GM21619 (cell line): ENCODE measurements at regions not wholly inside any gene's neighbourhood (a gene's known extent, or its start where the extent isn't known, plus 50 kb on each side); places are given as distances from the start of the nearest gene placed in this dataset.

Source experiments
- ATAC-seq: cut with Tn5 transposase; IDR thresholded peaks from one replicate; pipeline ENCODE4 v1.9.1; 2021; ENCODE audit not compliant: unreplicated experiment

DNA sequence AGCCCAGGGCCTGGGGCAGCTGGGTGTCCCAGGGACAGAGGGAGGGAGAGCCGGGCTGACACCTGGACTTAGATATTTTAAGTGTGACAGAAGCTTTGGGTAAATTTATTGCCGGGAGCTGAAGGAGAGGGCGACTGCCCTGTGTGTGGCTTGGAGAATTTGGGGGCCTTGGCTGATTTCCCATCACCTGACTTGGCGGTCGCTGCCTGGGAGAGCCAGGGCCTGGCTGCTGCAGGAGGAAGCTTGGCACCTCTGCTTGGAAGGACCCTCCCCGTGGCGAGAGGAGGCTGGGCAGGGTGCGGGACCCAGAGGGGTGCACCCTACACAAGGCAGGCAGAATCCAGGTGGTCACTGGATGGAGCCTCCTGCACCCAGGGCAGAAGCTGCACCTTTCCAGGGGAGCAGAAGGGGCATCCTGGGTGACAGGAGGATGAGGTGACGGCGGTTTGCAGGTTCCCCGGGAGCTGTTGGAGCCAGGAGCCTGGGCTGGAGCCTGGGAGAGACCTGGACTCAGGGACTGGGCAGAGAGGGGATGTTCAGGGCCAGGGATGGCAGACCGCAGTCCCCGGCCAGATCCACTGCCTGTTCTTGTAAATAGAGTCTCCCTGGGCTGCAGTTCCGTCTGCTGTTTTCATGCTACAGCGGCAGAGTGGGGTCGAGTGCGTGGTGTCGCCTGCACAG lies 72.0 kb downstream of the RGS12 start:
- ATAC-seq, result no peak

DNA sequence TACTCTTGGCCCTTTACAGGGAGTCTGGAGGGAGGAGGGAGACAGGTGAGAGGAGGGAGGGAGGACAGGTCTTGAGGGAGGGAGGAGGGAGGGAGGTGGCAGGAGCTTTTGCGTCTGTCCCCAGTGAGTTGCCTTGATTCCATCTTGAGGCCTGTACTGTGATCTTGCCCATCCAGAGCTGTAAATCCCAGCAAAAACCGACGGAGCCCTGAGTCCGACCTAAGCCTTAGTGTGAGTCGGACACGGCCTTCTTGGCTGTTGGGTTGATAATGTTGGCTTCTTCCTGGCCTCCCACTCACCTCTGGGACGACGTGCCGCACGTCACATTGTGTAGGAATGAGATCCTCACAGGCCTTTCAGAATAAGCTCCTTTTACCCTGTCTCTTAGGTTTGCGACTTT lies 72.5 kb downstream of the RGS12 start:
- no peak for ATAC-seq

DNA sequence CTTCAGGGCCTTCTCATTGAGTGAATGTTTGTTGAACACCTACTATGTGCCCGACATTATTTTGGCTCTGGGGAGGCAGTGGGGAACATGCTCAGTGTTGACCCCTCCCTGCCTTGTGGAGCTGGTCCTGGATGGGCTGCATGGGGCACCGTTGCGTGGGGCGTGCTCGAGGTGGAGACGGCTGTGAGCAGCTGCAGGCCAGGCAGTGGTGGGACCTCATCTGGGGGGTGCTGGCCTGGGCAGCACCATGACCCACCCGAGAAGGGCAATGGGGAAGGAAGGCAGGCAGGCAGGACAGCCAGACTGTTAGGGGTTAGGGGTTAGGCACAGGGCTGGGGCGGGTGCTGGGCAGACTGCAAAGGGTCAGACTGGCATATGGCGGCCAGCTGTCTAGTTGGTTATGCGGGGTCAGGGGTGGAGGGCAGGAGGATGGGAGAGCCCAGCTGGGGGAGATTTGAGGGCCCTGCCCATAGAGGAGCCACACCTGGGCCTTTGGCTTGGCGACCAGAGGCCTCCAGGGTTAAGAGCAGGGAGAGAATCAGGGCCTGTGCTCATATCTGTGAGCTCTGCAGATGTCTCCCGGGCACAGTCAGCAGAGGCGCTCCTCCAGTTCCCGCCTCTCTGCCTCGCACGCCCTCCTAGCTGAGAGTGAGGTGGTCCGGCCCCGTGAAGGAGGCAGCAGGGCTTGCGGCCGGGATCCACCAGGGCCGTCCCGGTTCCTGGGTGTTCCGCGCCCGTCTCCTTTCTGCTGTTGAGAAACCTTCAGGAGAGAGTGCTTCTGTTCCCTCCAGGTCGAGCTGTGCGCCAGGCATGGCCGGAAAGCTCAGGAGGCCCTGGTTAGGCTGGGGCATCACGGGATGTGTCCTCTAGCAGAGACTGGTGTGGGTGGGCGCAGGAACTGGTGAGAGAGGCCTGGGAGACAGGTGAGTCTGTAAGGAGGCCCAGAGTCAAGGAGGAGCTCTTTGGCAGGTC lies 73.3 kb downstream of the RGS12 start:
- ATAC-seq, result no peak

DNA sequence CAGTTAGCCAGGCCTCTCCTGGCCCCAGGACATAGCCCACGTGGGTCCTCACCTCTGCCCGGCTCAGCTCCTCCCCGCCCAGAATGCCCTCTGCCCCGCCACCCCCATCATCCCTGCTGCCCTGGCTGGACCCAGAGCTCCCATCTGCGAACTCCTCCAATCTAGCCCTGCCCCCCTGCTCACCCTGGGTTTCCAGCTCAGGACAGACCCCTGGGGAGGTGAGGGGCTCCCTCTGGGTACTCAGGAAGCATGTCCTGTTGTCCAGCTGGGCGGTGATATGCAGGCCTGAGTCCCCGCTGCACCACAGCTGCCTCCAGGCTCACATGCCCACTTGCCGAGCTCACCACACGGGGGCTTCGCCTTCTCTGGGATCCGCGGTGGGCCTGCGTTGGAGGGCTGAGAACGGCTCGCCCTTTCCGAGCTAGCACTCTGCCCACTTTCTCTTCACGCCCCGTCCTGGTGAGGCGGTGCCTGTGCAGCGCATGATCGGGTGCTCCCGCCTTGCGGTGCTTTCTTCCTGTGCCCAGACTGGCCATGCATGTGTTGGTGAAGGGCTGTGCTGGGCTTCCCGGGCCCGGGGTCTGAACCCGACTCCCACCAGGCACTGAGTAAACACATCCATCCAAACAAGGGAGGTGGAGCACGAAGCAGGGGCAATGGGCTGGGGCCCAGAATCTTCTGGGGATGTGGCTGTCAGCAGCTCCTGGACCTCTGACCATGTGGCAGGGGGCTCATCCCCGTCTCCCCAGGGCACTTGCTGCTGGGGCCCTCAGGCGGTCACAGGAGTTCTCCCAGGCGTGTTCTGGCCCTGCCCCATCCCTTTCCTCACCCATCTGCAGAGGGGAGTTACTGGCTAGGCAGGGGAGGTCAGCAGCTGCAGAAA lies 74.3 kb downstream of the RGS12 start:
- no peak for ATAC-seq

DNA sequence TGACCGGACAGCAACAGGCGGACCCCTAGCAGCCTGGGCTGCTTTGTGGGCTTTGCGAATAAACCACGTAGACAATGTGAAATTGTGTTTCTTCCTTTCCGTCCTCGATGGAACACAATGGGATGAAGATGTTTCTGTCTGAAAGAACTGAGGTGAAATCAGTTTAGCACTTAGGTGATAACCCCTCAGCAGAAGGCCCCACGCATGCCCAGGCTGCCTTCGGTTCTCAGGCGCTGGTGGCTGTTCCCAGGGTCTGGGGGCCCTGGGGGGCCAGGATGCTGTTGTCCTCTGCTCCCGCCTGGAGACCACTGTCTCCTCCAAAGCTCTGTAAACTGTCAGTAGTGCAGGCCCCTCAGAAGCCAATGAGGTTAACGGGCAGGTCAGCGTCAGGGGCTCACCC lies 73.9 kb upstream of the HGFAC start:
- no peak for ATAC-seq

DNA sequence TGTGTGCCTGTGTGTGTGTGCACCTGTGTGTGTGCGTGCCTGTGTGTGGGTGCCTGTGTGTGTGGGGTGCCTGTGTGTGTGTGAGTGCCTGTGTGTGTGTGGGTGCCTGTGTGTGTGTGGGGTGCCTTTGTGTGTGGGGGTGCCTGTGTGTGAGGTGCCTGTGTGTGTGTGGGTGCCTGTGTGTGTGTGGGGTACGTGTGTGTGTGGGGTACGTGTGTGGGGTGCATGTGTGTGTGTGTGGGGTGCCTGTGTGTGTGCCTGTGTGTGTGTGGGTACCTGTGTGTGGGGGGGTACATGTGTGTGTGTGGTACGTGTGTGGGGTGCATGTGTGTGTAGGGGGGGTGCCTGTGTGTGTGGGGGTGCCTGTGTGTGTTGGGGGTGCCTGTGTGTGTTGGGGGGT lies 73.4 kb upstream of the HGFAC start:
- ATAC-seq, result no peak

DNA sequence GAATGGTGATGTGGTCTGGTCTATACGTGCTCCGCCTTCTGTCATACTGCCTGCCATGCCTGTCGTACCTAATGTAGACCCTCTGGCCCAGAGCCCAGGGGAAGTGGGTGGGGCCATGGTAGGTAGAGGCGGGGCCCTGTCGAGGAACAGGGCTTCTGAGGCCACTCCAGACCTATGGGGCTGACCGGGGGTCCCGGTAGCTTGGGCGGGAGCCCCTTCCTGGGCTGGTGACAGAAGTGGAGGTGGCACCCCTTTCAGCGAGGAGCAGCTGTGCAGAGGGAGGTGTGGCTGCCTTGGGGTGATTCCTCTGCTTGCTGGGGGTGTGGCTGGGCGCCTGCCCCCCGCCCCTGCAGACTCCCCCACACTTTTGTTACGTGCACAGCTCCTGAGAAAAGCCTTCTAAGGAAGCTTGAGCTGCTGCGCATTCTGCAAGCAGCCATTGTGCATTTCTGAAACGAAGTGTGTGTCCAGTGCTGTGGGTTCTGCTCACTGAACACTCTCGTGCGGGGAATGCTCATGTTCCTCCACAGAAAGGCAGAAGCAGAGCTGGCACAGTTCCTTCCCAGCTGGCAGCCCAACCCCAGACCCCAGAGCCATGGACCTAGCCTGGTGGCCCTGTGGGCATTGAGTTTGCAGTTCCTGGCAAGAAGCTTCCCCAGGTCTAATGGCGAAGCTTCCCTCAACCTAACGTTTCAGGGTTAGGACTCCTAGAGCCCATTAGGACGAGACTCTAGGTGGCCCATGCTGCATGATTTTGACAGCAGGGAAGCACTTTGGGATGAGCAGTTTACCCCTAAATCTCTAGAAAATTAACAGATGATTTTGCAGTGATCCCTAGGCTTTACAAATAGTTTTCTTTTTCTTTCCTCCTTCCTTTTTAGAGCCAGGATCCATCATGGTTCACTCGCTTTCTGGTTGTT lies 72.7 kb upstream of the HGFAC start:
- no peak for ATAC-seq

DNA sequence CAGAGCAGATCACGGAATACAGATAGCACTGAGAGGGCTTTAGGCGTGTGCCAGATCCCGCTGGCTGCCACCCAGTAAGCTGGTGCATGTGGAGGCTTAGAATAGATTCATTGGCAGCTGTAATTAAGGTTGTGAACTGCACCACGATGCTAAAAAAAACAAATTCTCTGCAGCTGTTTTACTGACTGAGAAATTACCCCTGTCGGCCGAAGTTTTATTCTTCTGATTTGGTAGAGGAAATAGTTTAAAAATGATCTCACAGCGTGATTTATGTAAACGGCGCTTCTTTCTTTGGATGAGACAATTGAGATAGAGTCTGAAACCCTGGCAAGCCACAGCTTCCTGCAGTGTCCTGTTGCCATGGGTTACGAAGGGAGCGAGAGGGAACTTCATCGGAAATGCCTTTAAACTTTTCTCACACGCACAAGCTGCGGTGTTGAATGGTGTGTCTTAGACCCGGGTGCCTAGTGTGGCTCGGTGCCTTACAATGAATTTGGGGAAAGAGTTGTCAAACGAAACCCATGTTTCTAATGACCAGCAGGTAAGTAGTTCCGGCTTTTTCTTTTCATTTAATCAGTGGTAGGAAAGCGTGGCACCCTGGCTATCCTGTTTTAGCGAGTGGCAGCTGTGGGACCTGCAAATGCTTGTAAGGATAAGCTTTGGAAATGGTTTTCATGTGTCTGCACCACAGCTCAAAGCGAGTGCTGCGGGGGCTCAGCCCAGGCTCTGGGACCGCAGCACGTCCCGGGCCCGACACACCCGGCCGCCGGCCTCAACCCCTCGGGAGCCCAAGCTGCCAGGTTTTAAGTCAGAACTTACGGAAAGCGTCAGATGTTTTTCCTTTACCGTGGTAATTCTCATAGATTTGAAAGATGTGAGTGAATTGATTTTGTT lies 71.7 kb upstream of the HGFAC start:
- no peak for ATAC-seq

DNA sequence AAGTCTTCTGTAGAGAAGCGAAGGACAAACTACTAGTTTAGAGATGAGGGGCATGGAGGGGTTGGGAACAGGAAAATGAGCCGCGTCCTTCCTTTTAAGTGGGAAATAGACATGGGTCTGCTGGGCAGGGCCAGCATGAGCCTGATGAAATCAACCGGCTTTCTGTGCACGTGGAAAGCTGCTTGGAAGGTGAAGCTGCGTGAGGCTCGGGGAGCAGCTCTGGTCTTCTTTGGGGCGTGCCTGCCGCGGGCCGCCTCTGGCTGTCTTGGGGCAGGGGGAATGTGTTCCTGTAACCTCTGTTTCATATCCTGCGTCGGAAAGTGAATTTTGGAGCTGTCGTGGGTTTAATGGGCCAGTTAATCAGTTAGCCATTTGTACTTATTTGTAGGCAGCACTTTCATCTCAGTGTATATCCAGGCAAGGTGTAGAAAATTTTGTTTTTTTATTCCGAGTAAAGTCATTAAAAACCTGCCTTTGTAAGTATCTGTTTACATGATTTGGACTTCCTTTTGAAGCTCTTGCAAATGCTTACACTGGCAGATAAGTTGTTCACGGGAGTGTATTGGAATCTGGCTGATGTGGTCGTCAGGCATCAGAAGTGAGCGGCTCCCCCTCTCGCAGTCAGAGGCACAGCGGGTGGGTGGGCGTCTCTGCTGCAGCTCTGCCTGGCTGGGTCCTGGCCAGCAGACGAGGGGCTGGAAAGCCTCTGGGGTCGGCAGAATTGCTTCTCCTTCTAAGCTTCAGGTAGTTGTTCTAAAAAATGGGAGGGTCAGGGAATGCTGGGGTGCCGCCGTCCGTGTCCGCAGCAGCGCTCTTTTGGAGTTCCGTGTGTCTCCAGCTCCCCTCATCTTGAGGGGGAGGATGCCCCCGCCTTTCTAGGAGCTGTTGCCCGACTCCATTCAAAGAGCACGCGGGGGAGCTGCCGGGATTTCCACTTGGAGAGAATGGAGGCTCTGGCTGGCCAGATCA lies 70.5 kb upstream of the HGFAC start:
- ATAC-seq, result no peak

DNA sequence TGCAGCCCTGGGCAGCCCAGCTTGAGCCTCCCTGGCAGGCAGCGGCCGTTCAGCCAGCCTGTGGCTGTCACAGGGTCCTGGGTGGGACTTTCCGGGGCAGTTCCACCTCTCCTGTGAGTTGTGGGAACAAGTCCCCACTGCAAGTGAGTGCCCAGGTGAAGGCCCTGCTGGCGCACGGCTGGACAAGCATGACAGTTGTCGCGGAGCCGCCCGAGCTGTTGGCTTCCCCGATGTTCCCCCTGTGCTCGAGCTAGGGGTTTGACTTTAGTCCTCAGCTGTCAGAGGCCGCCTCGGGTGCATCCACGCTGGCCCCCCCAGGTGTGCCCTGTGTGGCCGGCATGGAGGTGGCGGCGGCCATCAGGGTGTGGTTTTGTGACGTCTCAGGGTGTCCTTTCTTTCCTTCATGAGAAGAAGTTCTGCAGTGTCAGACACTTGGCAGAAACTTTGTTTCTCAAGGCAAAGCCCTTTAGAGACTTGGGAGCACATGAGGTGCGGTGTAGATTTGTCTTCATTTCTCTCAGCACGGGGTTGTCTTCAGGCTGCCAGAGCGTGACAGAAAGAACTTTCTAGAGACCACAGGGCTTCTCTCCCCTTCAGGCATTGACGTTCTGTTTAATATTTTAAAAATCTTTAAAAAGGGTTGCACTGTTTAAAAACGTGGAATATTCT lies 69.4 kb upstream of the HGFAC start:
- ATAC-seq, result no peak

DNA sequence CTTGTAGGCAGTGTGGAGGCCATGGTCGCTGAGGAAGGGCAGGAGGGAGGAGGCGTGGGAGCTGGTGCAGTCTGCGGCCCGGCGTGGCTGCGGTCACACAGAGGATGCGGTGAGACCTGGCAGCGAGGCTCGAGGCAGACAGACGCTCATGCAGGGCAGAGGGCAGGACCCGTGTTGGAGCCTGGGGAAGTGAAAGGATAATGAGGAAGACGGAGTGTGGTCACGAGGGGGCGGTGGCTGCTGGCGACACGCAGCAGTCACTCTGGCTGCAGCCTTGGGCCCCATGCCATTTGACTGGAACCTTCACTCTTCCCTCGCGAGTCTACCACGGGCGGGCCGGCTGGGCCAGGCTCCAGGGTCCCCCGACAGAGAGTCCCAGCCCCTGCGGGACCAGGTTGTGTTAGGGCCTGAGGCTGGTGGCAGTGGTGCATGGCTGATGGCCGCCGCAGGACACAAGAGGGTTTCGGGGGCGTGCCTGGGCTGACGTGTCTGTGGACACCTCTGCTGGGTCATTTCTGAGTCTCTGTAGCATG lies 68.8 kb upstream of the HGFAC start:
- ATAC-seq, result no peak

DNA sequence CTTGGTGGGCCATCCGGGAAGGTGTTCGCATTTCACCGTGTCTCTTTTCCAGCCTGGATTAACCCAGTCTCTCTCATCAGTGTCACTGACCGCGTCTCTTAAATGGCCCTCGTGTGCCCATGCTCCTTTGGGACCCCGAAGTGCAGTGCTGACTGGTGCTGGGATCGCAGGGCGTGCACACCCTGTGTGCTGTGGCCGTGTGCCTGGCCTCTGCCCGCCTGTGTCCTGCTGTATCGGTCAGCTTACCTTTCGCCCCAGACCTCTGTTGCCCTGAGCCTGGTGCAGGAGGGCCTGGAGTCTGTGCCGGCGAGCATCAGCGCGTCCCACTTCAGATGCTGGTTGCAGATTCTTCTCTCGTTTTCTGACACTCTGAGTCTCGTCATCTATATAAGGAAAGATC lies 68.3 kb upstream of the HGFAC start:
- no peak for ATAC-seq

DNA sequence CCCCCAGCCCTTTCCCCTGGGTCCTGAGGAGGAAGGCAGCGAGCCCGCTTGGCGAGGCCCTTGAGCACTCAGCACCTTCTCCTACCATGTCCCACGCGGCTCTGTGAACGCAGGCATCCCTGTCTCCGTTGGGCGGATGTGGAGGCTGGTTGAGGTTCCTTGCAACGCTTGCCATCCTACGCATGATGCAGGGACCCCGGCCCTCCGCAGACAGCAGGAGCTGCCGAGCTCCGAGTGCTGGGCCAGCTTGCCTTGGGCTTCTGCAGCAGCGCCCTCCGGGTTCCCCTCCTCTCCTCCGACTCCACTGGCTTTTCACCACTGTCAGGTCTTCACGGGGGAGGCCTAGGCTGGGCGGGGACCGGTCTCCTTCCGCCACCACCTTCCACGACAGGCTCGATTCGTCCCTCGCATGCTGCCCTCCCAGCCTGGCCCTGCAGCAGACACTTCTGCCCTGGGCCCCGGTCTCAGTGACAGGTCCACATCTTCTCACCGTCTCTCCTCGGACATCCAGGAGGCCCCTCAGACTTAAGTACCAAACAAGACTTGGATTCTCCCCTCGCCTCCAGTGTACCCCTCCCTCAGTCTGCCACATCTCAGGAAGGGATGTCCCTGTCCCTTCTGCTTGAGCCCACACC lies 67.6 kb upstream of the HGFAC start:
- ATAC-seq, result no peak

DNA sequence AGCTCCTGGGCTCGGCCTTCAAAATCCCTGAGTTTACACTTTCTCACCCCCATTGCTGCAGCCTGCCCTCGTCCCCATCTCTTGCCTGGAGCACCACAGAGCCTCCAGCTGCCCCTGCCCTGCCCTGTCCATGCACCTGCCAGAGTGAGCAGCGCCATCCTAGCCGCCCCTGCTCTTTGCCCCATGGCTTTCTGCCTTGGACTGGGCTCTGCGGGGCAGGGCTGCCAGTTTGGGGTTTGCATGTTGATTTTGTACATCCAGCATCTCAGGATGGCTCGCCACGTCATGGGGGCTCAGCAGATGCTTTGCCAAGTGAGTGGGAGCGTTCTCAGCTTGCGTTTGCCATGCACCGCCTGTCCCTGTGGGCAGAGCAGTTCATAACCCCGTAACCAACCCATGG lies 67.1 kb upstream of the HGFAC start:
- no peak for ATAC-seq

DNA sequence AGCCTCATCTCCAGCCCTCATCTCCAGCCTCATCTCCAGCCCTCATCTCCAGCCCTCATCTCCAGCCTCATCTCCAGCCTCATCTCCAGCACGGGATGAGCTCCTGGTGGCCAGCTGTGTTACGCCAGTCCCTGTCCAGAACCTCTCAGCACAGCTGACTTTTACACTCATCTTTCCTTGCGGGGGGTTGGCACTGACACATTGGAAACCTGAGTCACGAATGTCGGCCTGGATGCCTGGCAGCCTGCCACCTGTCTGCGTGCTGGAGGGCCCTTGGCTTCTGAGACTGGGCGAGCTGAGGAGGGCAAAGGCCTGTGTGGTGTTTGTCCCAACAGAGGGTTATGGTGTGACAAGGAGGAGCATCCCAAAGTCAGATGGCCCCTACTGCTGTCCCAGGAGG lies 66.1 kb upstream of the HGFAC start:
- no peak for ATAC-seq

DNA sequence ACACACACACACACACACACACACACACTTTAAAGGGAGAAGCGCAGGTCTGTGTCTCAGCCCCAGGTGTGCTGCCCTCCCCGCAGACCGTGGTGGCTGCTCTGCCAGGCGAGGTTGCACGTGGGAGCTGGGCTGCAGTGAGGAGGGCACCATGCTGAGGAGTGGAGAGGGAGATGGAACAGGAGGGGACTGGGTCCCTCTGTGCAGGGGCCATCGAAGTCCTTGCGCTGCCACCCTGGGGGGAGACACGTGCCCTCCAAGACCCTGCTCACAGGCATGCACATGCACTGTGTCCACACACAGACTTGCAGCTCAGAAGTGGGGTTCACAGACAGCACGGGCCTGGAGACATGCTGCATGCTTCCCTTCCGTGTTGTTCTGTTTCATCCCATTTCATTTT lies 65.5 kb upstream of the HGFAC start:
- ATAC-seq, result no peak

DNA sequence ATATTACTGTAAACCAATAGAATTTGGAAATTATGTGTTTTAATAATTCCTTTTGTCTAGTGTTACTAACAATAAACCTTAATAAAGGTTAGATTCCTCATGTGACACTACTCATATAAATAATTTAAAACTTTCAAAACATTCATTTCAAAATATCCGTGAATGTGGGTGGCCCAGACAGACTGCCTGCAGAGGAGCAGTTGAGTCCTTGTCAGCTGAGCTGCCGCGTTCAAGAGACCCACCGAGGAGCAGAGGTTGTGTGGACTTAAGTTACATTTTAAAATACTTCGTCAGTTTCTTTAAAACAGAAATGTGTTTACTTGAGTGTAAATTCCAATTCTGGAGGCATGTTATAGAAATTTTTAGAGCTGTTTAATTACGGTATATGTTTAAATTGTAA lies 64.2 kb upstream of the HGFAC start:
- ATAC-seq, result no peak
